HG02884 (cell line): ENCODE measurements at regions not wholly inside any gene's neighbourhood (a gene's known extent, or its start where the extent isn't known, plus 50 kb on each side); places are given as distances from the start of the nearest gene placed in this dataset.
"Not testable (repeated sequence)": the region's sequence is repeated elsewhere in the genome, so short reads cannot be mapped to it uniquely, and the experiment has no call there.

ENCODE experiments used
- ATAC-seq: cut with Tn5 transposase; IDR thresholded peaks from one replicate; pipeline ENCODE4 v1.9.1; 2021; ENCODE audit warnings: mild to moderate bottlenecking, moderate library complexity; ENCODE audit not compliant: unreplicated experiment

DNA sequence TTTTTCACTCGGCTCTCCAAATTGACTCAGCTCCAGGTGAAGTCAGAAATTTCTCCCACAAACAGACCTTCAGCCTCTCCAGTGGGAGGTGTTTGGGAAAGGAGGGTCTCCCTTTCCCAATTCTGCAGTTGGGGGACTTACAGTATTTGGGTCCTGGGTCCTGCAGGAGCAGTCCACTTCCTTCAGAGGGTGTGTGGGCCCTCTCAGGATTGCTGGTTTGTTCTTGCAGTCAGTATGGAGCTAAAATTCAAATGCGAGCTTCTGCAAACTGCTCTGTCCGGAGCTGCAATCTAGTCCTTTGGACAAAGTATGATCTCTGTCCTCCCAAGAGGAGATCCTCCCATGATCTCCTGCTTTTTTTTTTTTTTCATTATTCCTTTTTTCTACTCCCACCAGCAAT lies 87.9 kb upstream of the MSTN start:
- no peak for ATAC-seq

DNA sequence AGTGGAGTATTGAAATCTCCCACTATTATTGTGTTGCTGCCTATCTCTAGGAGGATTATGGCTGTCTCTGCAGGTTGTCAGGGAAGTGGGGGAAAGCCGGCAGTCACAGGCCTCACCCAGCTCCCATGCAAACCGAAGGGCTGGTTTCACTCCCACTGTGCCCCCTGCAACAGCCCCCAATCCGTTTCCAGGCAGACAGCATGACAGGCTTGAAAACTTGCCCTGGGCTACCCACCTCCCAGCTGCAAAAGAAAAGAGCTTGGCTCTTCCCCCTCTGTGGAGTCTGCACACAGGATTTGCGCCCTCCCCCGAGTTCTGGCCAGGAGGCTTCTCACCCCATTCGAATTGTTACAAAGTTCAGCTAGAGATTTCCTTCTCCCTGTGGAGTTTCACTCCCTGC lies 87.4 kb upstream of the MSTN start:
- no peak for ATAC-seq

DNA sequence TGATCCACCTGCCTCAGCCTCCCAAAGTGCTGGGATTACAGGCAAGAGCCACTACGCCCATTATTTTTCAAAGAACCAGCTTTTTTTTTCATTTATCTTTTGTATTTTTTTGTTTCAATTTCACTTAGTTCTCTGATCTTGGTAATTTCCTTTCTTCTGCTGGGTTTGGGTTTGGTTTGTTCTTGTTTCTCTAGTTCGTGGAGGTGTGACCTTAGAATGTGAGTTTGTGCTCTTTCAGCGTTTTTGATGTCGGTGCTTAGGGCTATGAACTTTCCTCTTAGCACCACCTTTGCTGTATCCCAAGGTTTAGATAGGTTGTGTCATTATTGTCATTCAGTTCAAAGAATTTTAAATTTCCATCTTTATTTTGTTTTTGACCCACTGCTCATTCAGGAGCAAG lies 86.7 kb upstream of the MSTN start:
- no peak for ATAC-seq

DNA sequence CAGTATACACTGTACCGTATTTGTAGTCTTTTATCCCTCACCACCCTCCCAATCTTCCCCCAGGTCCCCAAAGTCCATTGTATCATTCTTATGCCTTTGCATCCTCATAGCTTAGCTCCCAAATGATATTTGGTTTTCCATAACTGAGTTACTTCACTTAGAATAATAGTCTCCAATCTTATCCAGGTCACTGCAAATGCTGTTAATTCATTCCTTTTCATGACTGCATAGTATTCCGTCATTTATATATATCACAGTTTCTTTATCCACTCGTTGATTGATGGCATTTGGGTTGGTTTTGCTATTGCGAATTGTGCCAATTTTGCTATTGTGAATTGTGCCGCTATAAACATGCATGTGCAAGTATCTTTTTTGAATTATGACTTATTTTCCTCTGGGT lies 83.6 kb upstream of the MSTN start:
- not testable (repeated sequence) for ATAC-seq

DNA sequence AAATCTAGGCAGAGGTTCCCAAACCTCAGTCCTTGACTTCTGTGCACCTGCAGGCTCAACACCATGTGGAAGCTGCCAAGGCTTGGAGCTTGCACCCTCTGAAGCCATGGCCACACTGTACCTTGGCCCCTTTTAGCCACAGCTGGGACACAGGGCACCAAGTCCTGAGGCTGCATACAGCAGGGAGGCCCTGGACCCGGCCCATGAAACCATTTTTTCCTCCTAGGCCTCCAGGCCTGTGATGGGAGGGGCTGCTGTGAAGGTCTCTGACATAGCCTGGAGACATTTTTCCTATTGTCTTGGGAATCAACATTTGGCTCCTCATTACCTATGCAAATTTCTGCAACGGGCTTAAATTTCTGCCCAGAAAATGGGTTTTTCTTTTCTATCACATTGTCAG lies 77.9 kb upstream of the MSTN start:
- ATAC-seq = not testable (repeated sequence)

DNA sequence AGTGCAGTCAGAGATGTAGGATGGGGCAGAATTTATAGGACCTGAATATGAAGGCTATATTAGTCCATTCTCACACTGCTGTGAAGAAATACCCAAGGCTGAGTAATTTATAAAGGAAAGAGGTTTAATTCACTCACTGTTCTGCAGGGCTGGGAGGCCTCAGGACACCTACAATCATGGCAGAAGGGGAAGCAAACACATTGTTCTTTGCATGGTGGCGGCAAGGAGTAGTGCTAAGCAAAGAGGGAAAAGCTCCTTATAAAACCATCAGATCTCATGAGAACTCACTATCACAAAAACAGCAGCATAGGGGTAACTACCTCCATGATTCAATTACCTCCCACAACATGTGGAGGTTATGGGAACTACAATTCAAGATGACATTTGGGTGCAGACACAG lies 76.8 kb upstream of the MSTN start:
- ATAC-seq = no peak

DNA sequence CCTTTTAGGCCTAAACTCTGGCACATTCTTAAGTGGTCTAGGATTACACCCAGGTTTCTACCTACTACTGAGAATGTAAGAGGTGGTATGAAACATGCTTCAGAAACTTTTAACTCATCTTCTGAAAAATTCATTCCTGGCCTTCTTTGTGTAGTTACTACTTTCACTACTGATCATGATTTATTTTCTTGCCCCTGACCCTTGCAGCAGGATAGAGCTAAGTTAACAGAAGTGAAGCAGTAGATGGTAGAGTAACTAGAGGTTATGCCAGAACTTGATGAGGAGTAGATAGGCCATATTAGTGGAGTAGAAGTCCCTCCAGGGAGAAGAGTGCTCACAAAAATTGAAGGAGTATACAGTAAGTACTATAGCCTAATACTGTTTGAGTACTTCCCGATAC lies 75.5 kb upstream of the MSTN start:
- ATAC-seq = no peak

DNA sequence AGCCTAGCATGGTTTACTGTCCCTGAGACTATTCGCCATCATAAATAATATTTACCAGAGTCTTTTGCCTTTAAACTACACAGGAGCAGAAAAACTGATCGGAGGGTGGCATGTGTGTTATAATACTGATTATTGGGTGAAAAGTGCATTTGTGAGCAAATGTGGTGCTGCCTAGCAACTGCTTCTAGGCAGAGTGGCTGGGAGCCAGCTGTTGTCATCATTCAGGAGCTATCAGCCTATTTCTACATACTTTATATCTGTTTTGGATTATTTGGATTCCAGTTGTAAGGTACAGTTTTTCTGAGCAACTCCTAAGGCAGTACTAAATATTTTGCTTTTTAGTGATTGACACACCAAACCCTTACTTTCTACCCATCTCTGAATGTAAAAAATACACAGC lies 75.0 kb upstream of the MSTN start:
- ATAC-seq = no peak

DNA sequence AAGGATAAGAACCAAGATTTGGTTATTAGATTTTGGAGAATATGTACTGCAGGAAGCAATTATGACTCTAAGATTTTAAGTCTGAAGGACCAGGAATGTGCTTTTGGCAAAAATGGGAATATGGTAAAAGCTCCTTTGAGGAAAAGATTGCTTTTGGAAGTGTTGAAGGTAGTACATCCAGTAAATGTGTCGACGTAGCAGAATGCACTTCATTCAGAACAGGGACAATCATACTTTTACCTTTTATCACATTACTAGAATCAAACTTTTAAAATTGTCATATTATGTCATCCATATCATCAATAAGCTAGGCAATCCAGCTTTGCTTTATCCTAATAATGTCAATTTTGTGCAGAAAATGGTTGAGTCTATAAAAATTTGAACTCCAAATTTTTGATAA lies 74.3 kb upstream of the MSTN start:
- ATAC-seq = no peak

DNA sequence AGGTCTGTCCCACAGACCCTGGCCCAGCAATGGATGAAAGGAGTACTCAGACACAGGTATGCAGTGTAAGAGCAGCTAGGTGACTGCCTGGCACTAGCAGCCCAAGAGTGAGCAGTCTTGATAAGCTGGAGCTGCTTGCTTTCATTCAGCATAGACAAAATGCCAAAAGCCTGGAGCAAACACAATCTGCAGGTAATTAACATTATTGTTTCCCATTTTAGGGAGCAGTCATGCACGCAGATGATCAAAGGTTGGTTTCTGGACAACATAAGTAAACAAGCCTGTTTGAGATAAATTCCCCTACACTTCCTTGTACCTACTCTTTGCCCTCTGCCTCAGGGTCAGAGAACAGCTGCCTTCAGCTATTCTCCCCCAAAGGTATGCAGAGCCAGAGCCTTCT lies 73.7 kb upstream of the MSTN start:
- ATAC-seq = no peak

DNA sequence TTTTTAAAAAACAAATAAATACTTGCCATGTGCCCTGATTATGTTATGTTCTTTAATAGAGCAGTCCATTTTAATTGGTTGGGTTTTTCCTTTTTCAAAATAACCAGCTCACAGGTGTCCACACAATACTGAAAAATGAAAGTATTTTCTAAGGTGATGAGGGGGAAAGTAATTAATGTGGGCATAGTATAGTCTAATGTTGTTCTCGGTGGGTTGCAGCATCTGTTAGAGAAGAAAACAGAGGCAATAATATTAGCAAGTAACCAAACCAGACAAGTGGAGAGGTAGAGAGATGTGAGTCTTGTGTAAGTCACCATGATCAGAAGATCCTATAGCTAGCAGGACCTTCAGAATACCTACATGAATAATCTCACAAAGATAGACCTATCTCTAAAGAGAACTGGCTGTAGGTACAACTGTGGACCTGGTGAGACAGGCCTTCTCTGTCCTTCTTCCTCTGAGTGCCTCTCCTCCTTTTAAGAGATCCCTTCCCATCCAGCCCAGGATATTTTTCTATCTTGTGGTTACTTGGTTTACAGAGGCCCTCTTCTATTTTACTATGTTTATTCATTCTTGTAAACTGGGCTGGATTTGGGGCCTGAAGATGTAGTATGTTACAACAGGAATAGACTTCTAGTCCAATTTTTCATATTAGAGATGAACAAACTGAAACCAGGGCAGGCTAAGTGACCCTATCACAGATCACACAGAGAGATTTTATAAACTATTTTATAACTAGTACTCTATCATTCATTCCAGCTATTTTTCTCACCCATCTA lies 67.1 kb upstream of the MSTN start:
- ATAC-seq = no peak

DNA sequence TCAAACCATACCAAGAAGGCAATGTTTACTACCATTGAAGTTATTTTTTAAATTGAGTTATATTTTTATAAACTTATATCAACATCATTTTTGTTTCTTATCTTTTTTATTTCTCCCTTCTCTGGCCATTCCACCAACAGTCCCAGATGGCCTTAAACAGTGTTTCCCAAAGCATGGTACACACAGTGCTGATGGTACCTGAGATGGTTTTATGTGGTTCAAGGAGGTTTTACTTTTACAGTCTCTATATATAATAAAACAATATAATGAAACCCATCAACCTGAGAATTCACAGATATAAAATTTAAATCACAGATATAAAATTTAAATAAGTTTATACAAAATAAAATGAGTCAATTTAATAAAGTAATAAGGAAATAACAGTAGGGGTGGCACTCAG lies 65.1 kb upstream of the MSTN start:
- ATAC-seq = no peak

DNA sequence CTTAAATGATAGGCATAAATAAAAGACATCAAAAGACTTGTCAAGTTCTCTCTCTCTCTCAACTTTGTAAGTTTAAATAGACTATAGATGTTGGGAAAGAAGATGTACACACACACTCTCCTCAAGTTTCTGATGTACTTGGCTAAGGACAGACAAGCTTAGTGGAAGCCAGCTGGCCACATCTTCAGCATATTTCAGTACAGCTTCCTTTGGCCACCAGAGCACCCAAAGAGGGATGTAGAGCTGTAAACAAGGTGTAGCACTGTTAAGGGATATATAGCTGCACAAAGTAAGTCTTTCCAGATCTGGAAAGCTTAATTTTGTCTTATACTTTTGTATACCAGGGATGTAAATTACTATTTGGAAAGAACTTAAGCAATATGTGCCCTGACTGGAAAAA lies 64.3 kb upstream of the MSTN start:
- no peak for ATAC-seq

DNA sequence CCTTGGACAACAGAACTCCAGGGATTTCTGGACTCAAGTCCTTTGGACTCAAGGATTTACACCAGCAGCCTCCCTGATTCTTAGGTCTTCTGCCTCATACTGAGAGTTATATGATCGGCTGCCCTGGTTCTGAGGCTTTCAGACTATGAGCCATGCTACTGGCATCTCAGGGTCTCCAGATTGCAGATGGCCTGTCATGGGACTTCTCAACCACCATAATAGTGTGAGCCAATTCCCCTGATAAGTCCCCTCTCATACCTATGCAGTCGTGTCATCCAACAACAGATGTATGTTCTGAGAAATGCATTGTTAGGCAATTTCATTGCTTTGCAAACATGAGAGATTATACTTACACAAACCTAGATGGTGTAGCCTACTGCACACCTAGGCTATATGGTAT lies 61.4 kb upstream of the MSTN start:
- no peak for ATAC-seq

DNA sequence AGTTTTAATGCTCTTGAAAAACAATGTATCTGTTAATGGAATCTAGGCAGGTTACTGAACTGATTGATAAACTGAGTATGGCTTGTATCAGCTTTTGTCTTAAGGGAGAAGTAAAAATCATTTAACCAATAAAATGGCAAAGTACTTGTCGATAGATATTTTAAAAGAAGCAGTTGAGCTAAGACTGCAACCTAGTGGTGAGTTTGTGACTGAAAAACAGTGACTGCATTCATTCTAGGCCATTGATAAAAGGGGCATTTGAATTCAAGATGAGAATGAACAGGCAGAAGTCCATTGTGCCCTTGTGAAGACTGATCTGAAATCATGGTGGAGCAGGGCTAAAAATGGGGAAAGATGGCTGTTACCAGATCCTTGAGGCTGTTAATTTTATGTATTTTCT lies 59.4 kb upstream of the MSTN start:
- peak; percentile 51 for ATAC-seq

DNA sequence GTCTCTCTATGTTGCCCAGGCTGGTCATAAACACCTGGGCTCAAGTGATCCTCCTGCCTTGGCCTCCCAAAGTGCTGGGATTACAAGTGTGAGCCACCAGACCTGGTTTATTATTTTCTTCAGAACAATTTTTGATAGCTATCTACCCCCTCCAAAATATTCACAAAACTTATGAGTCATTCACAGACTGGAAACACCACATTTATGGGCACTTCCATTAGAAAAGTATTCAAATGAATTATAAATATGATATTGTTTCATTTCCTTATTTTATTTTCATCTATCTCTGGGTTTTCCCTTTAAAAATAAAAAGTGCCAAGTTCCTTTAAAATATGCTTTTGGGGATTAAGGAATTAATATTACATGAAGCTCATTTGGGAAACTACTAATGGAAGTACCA lies 58.8 kb upstream of the MSTN start:
- ATAC-seq = no peak

DNA sequence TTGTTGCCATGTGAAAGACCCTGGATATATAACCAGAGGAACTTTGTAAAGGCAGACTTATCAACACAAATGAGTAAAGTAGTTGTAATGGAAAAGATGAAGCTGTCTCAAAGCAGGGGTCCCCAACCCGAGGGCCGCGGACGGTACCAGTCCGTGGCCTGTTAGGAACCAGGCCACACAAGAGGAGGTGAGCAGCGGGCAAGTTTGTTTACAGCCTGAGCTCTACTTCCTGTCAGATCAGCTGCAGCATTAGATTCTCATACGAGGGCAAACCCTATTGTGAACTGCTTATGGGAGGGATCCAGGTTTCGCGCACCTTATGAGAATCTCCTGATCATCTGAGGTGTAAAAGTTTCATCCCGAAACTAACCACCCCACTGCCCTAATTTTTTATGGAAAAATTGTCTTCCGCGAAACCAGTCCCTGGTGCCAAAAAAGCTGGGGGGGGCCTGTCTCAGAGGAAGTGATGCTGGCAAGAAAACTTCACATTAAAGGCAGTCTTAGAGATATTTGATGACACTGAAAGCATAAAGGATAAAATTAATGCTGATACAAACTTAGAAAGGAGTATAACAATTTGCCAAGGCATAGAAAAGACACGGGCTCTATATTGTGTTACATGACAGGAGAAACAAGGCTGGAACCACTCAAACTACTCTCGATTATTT lies 57.5 kb upstream of the MSTN start:
- ATAC-seq = no peak

DNA sequence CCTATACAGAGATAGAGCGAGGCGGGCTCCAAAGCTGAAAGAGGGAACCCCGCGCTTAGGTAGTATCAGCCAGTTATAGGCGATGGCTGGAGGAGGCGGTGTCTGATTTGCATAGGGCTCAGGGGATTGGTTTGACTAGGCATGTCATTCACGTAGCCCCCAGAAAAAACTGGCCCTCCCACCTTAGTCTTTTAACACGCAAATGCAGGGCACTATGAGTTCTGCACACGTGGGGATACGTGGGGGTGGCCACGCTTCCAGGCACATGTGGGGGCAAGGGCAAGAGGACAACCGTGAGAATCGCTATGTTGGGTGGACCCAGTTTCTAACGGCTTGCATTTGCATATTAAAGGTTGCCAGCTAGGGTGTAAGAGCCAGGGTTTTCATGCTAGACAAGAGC lies 56.7 kb upstream of the MSTN start:
- no peak for ATAC-seq

DNA sequence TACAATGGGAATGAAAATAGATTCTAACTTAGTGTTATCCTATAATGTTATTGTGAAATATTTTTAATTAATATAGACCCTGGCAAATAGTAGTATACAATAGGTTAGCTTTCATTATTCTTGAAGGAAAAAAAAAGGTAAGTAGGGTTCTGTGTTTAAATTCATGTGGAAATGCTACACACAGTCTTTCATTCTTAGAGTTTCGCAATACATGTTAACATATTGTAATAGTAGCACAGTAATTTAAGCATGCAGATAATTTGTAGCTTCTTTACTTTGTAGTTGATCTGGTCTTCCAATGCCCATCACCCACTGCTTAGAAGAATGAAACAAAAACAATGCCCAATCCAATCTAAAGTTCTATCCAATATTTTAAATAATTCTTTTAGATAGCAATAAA lies 54.8 kb upstream of the MSTN start:
- no peak for ATAC-seq

DNA sequence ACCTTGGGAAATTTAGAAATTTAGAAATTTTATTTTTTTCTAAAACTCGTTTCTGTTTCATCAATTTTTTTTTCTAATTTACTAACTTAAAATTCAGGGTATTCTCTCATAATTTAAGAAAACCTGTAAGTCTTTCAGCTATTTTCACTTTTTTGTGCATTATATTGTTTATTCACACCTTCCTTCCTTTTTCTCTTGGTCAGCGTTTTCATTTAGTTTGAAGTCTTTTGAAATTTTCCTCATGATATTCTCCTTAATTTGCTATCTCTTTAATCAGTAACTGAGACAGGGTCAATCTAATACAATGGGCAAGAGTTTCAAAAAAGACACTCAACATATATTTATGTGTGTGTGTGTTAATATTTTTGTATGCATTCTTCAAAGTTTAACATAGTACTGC lies 50.5 kb upstream of the MSTN start:
- ATAC-seq = no peak
